GM19035 (cell line): ENCODE measurements at regions not wholly inside any gene's neighbourhood (a gene's known extent, or its start where the extent isn't known, plus 50 kb on each side); places are given as distances from the start of the nearest gene placed in this dataset.

Experiments used
- ATAC-seq: cut with Tn5 transposase; IDR thresholded peaks from one replicate; pipeline ENCODE4 v1.9.1; 2021; ENCODE audit not compliant: unreplicated experiment

- no peak for ATAC-seq
Observed at GRCh38 chr19:31596751-31597150, 247.5 kb upstream of the TSHZ3 start.

- ATAC-seq = no peak
Observed at GRCh38 chr19:31597616-31598015, 248.4 kb upstream of the TSHZ3 start.

GRCh38 chr19:31598730-31599238 lies 249.5 kb upstream of the TSHZ3 start:
- ATAC-seq = no peak

GRCh38 chr19:31600731-31601295 lies 251.6 kb upstream of the TSHZ3 start:
- no peak for ATAC-seq

- no peak for ATAC-seq
Observed at GRCh38 chr19:31601855-31602254, 252.6 kb upstream of the TSHZ3 start.

GRCh38 chr19:31602548-31602947 lies 253.3 kb upstream of the TSHZ3 start:
- ATAC-seq = no peak

GRCh38 chr19:31604493-31605040 lies 255.3 kb upstream of the TSHZ3 start:
- no peak for ATAC-seq

- no peak for ATAC-seq
Observed at GRCh38 chr19:31610018-31610417, 260.8 kb upstream of the TSHZ3 start.

- no peak for ATAC-seq
Observed at GRCh38 chr19:31611046-31611877, 262.0 kb upstream of the TSHZ3 start.

- no peak for ATAC-seq
Observed at GRCh38 chr19:31612873-31613272, 263.6 kb upstream of the TSHZ3 start.

GRCh38 chr19:31613683-31614219 lies 264.5 kb upstream of the TSHZ3 start:
- no peak for ATAC-seq

GRCh38 chr19:31616031-31616430 lies 266.8 kb upstream of the TSHZ3 start:
- no peak for ATAC-seq

GRCh38 chr19:31617010-31617585 lies 267.9 kb upstream of the TSHZ3 start:
- no peak for ATAC-seq

GRCh38 chr19:31625056-31625455 lies 275.8 kb upstream of the TSHZ3 start:
- no peak for ATAC-seq

GRCh38 chr19:31625575-31625974 lies 276.3 kb upstream of the TSHZ3 start:
- no peak for ATAC-seq

- ATAC-seq = no peak
Observed at GRCh38 chr19:31626941-31627340, 277.7 kb upstream of the TSHZ3 start.

GRCh38 chr19:31627620-31628365 lies 278.6 kb upstream of the TSHZ3 start:
- no peak for ATAC-seq

GRCh38 chr19:31629579-31630363 lies 280.5 kb upstream of the TSHZ3 start:
- no peak for ATAC-seq

- ATAC-seq = no peak
Observed at GRCh38 chr19:31633014-31633413, 283.8 kb upstream of the TSHZ3 start.

GRCh38 chr19:31639306-31639705 lies 290.1 kb upstream of the TSHZ3 start:
- ATAC-seq = no peak
